SJCRH30 (cell line): ENCODE measurements at regions not wholly inside any gene's neighbourhood (a gene's known extent, or its start where the extent isn't known, plus 50 kb on each side); places are given as distances from the start of the nearest gene placed in this dataset.

ENCODE experiments used
- DNase-seq, 2 experiments: peaks; one replicate each; pipeline ENCODE4 v3.0.0-alpha.2; 2015 to 2020
- H3K27ac ChIP-seq: fragments of 250-450 bp; sonication (Bioruptor Pico); 2 replicates; pipeline ENCODE4 v1.5.1; 2020; ENCODE audit warnings: mild to moderate bottlenecking, moderate library complexity
- H3K27me3 ChIP-seq: fragments of 250-450 bp; sonication (Bioruptor Pico); 2 replicates; pipeline ENCODE4 v1.5.1; 2020; ENCODE audit warnings: mild to moderate bottlenecking, moderate library complexity
- H3K36me3 ChIP-seq: fragments of 250-450 bp; sonication (Bioruptor Pico); 2 replicates; pipeline ENCODE4 v1.5.1; 2020; ENCODE audit warnings: mild to moderate bottlenecking, moderate library complexity
- H3K4me1 ChIP-seq: fragments of 250-450 bp; sonication (Bioruptor Pico); 2 replicates; pipeline ENCODE4 v1.5.1; 2020; ENCODE audit warnings: mild to moderate bottlenecking, moderate library complexity
- H3K4me3 ChIP-seq: fragments of 250-450 bp; sonication (Bioruptor Pico); 2 replicates; pipeline ENCODE4 v1.5.1; 2020; ENCODE audit warnings: mild to moderate bottlenecking, moderate library complexity
- H3K9me3 ChIP-seq: fragments of 250-450 bp; sonication (Bioruptor Pico); replicated peaks from 2 replicates; pipeline ENCODE4 v1.5.1; 2020; ENCODE audit warnings: mild to moderate bottlenecking, moderate library complexity

DNA sequence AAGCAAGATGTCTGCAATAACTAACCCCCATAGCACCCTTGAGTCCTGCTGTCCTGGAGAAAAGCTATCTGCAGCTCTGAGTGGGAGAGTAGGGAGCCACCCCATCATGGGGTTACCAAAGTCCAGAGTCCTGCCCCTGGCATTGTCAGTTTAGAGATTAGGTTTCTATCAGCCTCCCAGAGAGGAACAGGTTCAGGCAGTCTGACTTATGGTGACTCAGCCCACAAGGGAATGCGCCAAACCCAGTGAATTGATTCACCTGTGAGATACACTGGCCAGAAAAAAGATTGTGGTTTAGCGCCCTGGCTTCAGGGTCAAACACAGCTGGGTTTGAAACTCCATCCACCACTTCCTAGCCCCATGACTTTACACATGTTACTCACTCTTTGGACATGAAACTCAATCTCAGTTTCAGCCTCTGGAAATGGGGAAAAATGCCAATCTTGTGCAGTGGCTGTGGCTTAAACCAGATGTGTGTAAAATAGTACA, 263.6 kb upstream of the HES1 start:
- no peaks in the 10 kb centered on the region for H3K36me3 ChIP-seq
- peak; percentile 87 to 93 for DNase-seq
- no peak overlapping the region for H3K27ac ChIP-seq
- H3K4me1 ChIP-seq, result peaks cover 32% of the 10 kb centered on the region
- H3K4me3 ChIP-seq, result no peak overlapping the region
- no peaks in the 10 kb centered on the region for H3K9me3 ChIP-seq
- H3K27me3 ChIP-seq, result no peaks in the 10 kb centered on the region

DNA sequence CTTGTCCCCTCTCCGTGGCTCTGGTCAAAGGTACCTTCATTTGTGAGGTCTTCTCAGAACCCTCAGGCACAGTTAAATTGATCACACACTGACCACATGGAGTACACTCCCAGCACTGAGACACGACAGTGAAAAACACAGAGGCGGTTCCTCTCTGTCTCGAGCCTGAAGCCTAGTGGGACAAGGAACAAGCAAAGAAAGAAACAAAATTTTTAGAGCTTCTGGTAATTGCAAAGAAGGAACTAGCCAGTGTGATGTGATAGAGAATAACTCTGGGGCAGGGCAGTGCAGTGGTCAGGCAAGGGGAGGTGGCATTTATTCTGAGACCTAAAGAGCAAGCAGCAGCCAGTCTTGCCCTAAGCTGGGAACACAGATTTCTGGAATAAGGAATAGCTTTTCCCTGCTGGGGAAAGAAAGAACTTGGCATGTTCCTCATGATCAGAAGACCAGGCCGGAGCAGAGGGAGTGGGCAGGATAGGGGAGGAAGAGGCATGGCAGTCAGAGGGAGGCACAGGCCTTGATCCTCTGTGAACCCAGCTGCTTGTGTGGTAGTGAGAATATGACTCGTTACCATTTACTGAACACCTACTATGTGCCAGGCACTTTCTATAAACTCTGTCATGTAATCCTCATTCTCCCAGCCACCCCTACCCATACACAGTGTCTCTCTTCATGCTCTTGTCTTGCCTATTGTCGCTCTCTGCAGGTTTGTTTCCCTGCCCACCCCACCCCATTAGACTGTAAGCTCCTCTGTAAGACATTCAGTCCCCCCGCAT, 262.3 kb upstream of the HES1 start:
- Histone ChIP-seq H3K4me1 (peaks cover 37% of the 10 kb centered on the region), H3K27me3 (no peaks in the 10 kb centered on the region), H3K27ac (no peak overlapping the region), H3K36me3 (no peaks in the 10 kb centered on the region), H3K4me3 (no peak overlapping the region), H3K9me3 (no peaks in the 10 kb centered on the region)
- no peak for DNase-seq

DNA sequence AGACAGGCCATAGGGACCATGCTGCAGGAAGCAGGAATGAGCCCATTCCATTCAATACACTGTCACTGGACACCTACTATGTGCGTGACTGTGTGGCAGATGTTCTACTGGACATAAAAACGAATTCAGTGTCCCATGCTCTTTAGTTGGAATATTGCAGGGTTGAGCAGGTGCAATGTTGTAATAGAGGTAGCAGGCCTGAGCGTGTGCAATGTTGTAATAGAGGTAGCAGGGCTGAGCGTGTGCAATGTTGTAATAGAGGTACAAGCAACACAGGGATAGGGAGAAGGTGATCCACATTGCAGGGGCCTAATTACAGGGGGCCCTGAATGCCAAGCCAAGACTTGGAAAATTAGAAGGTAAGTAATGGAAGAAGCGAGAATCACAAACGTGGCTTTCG, 261.4 kb upstream of the HES1 start:
- H3K36me3 ChIP-seq, result no peaks in the 10 kb centered on the region
- H3K27me3 ChIP-seq, result no peaks in the 10 kb centered on the region
- H3K9me3 ChIP-seq, result no peaks in the 10 kb centered on the region
- no peak overlapping the region for H3K27ac ChIP-seq
- DNase-seq, result no peak
- no peak overlapping the region for H3K4me3 ChIP-seq
- H3K4me1 ChIP-seq, result peaks cover 31% of the 10 kb centered on the region

DNA sequence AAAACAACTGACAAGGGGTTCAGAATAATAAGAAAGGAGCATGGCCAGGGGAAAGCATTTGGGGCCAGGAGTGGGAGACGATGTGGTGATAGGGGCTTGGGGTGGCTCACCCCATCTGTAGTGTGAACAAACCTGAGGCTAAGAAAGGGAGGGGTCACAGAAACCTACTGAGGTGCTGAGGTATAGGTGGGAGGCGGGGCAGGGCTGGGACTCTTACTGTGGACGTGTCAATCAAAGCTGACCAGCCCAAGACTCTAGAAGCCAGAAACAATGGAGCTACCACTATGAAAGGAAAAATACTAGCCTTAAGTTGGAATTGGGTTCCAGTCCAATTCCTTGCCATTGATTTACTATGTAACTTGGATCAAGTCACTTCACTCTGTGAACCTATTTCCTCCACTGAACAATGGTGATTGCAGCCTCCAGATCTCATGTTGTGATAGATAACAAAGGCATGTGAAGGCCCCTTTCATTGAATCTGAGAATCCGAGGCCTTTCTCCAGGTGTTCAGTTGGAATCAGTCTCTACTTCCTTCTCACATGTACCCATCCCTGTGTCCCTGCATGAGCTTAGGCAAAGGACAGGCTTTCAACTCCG, 260.9 kb upstream of the HES1 start:
- Histone ChIP-seq H3K27ac (no peak overlapping the region), H3K4me1 (peaks cover 28% of the 10 kb centered on the region), H3K9me3 (no peaks in the 10 kb centered on the region), H3K27me3 (no peaks in the 10 kb centered on the region), H3K4me3 (no peak overlapping the region), H3K36me3 (no peaks in the 10 kb centered on the region)
- DNase-seq, result no peak

DNA sequence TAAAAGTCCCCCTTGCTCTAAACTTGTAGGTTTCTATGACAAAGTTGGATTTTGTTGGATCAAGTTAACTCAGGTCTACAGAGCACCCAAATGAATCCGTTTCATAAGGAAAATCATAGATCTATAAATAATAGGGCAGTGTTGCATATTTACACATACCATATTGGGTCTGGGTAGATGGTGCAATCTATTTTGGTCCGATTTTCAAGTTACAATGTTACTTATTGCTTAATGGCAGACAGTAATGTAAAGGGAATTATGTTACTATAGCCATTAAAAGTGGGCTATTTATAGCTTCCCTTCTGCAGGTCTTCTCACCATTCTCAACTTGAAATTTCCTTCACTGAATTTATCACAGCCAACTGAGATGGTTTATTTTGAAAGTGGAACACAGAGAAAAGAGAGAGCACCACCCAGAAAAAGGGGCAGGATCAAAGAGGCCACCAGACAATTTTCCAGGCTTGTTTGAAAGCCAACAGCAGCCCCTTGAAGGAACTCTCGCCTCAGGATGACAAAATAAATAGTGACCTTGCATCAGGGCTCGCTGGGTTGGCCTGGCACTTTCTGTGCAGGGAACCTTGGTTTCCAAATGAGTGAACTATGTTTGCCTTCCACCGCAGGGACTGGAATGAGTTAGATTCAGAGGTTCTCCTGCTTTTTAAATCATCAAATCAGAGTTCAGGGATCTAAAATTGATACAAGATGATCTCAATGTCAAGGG, 260.2 kb upstream of the HES1 start:
- H3K9me3 ChIP-seq, result no peaks in the 10 kb centered on the region

DNA sequence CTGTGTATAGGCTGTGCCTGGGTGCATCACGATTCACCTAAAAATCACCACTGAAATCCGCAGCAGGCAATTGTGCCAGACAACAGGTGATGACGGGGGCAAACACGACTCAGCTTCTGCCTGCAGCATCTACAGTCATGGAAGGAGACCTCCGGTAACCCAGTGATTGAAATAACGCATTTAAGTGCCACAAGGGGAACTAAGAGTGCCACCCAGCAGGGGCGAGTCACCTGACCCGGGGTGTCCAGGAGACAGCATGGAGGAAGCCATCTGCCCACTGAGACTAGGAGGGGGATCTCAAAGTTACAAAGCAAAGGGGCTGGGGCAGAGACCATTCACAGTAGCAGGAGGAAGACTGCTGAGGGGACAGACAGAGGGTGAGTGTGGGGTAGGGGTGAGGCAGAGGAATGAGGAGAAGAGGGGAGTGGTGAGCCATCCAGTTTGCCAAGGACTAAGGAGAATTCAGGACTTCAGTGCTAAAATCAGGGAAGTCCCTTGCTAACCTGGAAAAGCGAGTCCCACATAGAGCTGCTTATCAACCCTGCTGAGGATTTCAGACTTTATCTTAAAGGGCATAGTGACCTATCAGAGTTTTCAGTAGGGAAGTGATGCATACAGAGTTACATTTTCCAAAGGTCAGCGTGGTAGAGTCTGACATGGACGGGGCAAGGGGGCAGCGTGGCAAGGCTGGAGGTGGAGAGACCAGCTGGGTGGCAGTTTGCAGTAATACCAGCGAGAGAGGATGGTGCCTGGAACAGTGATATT, 256.7 kb upstream of the HES1 start:
- H3K27me3 ChIP-seq, result no peaks in the 10 kb centered on the region
- no peak overlapping the region for H3K4me3 ChIP-seq
- no peak for DNase-seq
- no peaks in the 10 kb centered on the region for H3K36me3 ChIP-seq
- no peak overlapping the region for H3K27ac ChIP-seq
- peaks cover 4% of the 10 kb centered on the region; the same call in 1 of the 2 replicates for H3K4me1 ChIP-seq
- no peaks in the 10 kb centered on the region for H3K9me3 ChIP-seq

More for the DNA sequence above, 260.2 kb upstream of the HES1 start:
- peaks cover 21% of the 10 kb centered on the region for H3K4me1 ChIP-seq
- H3K27me3 ChIP-seq, result no peaks in the 10 kb centered on the region
- DNase-seq, result no peak
- H3K36me3 ChIP-seq, result no peaks in the 10 kb centered on the region
- H3K27ac ChIP-seq, result no peak overlapping the region
- no peak overlapping the region for H3K4me3 ChIP-seq

DNA sequence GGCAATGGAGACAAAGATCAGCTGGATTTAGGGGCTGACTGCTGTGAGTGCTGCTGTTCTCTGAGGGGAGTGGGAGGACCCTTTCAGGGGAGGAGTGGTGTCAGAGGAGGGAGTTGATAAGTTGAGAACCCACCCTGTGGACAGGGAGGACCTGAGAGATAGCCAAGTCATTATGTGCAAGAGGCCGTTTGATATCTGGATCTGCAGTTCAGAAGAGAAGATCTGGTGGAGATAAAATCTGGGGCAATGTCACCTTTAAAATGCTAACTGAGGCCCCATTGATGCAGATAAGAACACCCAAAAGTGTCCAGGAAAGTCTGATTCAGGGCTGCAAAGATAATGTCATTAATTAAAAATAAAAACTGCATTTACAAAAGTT, 256.1 kb upstream of the HES1 start:
- H3K27me3 ChIP-seq, result no peaks in the 10 kb centered on the region
- DNase-seq, result no peak

DNA sequence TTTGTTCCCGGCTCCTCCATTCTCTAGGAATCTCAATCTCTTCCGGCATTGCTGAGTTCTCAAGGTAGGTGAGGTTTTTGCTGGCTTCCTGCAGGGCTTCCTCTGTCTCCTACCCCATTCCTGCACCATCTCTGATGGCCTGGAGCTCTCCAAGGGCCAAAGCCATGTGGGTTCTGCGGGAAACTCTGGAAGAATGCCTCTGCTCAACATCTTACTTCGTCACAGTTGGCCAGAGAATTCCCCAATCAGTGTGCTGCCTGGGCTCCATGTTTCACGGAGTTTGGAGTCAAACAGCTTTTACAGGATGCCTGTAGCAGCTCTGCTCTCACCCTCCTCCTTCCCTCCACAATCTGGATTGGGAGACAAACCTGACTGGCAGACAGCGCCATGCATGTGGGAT, 253.9 kb upstream of the HES1 start:
- peaks cover 4% of the 10 kb centered on the region; the same call in 1 of the 2 replicates for H3K4me1 ChIP-seq
- DNase-seq, result no peak
- H3K27ac ChIP-seq, result no peak overlapping the region
- H3K27me3 ChIP-seq, result no peaks in the 10 kb centered on the region
- no peak overlapping the region for H3K4me3 ChIP-seq
- H3K36me3 ChIP-seq, result no peaks in the 10 kb centered on the region
- no peaks in the 10 kb centered on the region for H3K9me3 ChIP-seq

More for the DNA sequence above, 256.1 kb upstream of the HES1 start:
- Histone ChIP-seq H3K9me3 (no peaks in the 10 kb centered on the region), H3K27ac (no peak overlapping the region), H3K4me1 (peaks cover 4% of the 10 kb centered on the region; the same call in 1 of the 2 replicates), H3K4me3 (no peak overlapping the region), H3K36me3 (no peaks in the 10 kb centered on the region)

DNA sequence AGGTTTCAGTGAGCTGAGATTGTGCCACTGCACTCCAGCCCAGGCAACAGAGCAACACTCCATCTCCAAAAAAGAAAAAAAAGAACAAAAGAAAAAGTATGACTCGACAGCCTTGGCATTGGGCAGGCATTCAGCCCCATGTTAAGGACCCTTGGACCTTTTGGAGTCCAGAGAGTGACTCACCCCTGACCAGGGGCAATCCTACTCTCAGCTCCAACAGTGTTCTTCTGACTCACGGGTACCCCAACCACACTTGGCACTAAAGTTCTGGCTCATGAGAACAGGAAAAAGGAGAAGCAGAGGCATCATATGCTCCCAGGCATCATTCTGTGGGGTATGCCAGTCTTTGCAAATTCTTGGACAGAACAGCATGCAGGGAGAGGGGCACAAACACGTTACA, 252.4 kb upstream of the HES1 start:
- no peak for DNase-seq
- no peak overlapping the region for H3K4me3 ChIP-seq
- H3K36me3 ChIP-seq, result no peaks in the 10 kb centered on the region
- H3K27ac ChIP-seq, result no peak overlapping the region
- H3K27me3 ChIP-seq, result no peaks in the 10 kb centered on the region
- no peaks in the 10 kb centered on the region; the same call in 1 of the 2 replicates for H3K4me1 ChIP-seq
- no peaks in the 10 kb centered on the region for H3K9me3 ChIP-seq

DNA sequence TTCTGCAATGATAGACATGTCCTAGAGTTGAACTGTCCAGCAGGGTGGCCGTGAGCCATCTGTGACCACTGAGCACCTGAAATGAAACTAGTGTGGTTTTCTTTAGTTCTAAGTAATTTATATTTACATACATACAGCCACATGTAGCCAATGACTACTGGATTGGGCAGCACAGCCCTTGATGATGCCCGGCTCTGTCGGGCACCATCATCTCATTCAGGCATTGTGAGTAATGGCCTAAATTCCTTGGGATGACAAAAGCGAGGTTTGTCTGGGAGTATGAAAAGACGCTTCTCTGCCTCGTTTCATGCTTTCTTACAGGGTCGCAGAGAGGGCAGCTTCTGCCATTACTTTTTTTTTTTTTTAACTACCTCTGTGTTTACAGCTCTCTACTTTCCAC, 251.9 kb upstream of the HES1 start:
- Histone ChIP-seq H3K4me3 (no peak overlapping the region), H3K4me1 (no peaks in the 10 kb centered on the region), H3K9me3 (no peaks in the 10 kb centered on the region), H3K27ac (no peak overlapping the region), H3K27me3 (no peaks in the 10 kb centered on the region), H3K36me3 (no peaks in the 10 kb centered on the region)
- no peak for DNase-seq

DNA sequence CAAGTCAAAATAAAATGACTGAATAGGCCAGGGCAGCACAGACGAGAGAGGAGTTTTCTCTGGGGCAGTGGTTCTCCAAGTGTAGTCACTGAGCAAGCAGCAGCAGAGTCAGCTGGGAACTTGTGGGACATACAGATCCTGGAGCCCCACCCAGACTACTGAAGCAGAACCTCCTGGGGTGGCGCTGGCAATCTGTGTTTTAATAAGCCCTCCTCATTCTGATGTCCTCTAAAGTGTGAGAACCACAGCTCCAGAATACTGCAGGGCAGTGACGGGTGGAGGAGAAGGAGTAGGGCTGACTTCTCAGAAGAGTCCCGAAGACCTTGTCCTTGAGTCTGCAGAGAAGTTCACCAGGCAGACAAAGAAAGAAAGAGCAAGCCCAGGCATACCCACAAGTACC, 251.3 kb upstream of the HES1 start:
- Histone ChIP-seq H3K4me1 (no peaks in the 10 kb centered on the region), H3K36me3 (no peaks in the 10 kb centered on the region), H3K27me3 (no peaks in the 10 kb centered on the region), H3K9me3 (no peaks in the 10 kb centered on the region), H3K4me3 (no peak overlapping the region), H3K27ac (no peak overlapping the region)
- no peak for DNase-seq

DNA sequence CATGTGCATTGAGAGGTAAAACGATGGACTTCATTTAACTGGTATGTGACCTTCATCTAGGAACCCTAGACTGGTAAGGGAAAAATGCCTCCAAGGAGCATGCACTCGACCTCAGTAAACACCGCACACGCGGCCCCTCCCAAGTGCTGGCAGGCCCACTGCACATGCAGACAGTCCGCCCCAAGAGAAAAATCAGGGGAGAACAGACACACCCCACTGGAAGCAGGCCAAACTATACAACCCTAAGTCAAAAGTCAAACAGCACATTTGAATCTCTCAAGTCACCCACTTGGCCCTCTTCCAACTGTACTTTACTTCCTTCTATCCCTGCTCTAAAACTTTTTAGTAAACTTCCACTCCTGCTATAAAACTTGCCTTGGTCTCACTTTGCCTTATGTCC, 250.1 kb upstream of the HES1 start:
- Histone ChIP-seq H3K4me1 (no peaks in the 10 kb centered on the region), H3K36me3 (no peaks in the 10 kb centered on the region), H3K4me3 (no peak overlapping the region), H3K9me3 (no peaks in the 10 kb centered on the region), H3K27me3 (no peaks in the 10 kb centered on the region), H3K27ac (no peak overlapping the region)
- DNase-seq, result no peak

DNA sequence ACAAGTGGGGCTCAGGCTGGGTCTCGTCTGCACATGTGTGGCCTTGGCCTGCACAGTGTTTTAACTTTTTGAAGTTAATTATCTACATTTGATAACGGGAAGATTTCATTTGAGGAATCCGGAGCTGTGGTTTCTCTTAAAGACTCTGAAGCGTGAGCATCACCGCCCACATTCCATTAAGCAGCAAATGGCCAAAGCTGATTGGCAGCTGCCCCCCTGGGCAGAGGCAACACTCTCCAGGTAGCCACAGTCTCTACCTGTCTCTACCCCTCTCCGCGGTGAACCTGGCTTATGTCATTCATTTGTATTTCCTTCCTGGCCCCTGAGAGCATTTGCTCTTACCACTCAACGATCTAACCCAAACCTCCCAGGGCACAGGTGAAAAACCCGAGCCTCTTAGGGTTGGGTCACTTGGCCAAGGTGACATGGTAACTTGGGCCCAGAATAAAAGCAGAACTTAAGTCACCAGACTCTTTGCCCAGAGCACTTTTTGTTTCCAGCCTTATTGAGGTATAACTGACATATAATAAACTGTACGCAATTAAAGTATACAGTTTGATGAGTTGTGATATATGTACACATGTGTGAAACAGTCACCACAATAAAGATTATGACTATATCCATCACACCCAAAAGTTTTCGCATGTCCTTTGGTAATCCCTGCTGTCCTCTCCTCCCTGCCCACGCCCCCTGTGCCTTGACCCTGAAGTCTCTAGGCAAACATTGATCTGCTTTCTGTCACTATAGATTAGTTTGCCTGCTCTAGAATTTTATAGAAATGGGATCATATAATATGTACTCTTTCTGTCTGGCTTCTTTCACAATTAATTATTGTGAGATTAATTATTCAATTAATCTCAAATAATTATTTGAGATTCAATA, 245.7 kb upstream of the HES1 start:
- Histone ChIP-seq H3K27ac (no peak overlapping the region), H3K4me3 (no peak overlapping the region), H3K9me3 (no peaks in the 10 kb centered on the region), H3K36me3 (no peaks in the 10 kb centered on the region), H3K4me1 (no peaks in the 10 kb centered on the region), H3K27me3 (no peaks in the 10 kb centered on the region)
- no peak for DNase-seq
